ENCODE measurements at regions not wholly inside any gene's neighbourhood (a gene's known extent, or its start where the extent isn't known, plus 50 kb on each side); places are given as distances from the start of the nearest gene placed in this dataset.
"Not testable (repeated sequence)": the region's sequence is repeated elsewhere in the genome, so short reads cannot be mapped to it uniquely, and the experiment has no call there.

DNA sequence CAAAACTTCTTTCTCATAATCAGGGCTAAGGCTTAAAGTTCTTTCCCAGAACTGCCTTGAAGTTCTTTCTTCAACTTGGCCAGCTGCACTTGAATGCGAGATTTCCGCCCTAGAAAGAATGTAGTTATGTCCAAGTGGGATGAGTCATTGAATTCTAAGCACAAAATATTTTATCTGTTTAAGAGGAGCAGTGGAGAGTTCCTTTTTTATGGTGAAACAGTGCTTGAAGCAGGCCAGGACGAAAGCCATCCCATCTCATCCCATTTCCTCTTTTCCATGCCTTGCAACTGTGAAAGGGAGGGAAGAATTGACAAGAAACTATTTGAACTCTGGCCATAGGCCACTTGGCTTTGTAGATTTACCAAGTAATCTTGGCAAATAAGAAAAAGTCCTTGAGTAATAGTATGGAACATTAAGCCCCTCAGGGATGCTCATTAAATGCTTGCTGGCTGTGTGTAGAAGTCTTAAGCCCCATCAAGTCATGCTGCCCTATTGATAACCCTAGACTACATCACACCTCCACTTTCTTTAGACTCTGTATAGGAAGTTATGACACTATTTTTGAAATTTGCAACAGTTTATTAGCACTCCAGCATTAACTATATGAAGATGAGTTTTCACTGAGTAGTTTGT is 174.5 kb downstream of the KCTD12 start:
- DNase-seq = peak; percentile 73 to 91 (median 82)

DNA sequence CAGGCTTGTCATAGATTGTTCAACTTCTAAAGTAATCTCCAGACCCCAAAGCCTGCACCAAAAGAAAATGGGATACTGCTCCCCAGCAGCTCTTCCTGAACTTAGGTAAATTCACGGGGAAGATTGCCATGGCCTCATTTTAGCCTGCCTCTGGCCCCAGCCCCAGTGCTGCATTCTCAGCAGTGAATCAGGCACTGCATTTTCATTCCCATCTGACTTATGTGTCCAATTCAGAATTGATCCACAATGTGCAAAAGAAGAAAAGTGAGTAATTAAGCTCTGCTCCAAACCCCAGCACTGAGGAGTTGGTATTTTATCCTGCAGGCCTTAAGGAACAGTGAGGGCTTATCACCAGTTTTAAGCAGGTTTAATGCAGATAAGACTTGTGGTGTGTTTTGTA is 176.4 kb downstream of the KCTD12 start:
- DNase-seq = no peak

DNA sequence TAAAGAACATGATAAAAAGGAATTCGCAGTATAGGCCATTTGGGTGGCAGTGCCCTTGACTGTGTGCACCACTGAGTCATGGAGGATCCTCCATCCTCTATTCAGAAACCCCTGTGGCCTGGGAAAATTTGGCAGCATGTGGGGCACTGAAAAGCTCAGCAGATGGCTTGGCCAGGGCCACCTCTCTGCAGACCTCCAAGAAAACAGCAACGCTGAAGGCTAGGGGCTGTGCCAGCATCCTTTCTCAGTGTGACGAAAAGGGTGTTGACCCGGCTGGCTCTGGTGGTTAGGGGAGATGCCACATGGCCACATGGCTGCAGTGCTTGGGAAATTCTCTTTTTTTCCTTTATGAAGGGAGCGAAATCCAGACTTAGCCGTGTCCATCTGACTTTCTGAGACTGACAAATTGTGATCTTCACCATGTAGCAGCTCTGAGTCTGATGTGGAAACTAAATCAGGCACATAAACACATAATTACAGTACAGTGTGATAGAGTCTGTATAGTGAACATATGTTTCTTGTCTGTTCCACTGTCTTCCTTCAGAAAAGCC is 178.0 kb downstream of the KCTD12 start:
- DNase-seq = no peak

DNA sequence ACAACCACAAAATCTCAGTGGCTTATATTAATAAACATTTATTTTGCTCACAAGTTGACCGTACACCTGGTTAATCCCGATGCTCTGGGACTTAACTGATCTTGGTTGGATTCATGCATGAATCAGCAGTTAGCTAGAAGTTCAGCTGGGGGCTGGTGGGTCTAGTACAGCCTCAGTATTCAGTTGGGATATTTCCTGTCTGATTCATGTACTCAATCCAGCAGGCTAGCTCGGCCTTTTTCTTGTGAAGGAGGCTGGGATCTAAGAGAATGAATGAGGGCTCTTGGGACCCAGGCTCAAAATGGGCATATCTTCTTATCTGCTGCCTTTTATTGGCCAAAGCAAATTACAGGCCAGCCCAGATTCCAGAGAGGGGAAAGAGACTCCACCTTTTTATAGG is 178.8 kb downstream of the KCTD12 start:
- DNase-seq = no peak

DNA sequence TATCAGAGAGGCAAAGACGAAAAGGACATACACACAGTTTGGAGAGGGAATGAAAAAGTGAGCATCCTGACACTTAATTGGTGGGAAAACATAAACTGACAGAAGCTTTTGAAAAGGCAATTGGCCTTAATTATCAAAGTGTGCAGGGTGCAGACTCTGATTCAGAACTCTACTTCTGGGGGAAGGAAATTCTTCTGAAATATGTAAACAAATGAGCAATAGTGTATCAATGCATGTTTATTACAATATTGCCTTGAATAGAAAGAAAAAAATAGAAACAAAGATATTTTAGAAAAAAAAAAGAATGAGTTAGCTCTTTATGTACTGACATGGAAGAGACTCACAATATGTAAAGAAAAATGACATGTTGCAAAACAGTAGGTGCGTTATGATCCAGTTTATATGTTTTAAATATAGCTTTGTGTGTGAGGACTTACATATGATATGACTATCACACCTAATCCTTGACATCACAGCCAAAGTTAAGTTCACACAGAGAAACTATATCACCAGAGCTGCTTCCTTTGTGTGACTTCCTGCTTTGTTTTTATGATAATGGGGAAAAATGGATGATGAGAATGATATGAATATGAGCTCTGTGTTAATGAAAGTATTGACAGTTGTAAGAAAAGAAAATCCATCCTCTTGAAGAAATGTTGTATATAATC is 182.4 kb downstream of the KCTD12 start:
- no peak for DNase-seq

DNA sequence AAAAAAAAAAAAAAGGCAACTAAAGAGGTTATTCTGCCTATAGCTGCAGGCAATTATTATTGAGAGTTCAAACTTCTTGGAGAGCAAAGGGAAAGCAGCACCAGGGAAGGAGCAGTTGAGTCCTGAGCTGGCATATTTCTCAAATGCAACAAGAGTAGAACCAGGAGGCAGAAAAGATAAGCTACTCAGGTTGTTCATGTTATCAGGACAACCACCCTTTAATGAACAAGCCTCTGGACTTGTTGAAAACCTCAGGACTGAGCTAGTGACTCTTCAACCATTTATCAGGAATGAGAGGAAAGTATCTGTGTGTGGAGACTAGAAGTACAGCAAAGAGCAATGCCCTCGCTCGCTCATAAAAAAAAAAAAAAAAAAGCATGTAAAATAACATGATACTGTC is 183.0 kb downstream of the KCTD12 start:
- no peak for DNase-seq

DNA sequence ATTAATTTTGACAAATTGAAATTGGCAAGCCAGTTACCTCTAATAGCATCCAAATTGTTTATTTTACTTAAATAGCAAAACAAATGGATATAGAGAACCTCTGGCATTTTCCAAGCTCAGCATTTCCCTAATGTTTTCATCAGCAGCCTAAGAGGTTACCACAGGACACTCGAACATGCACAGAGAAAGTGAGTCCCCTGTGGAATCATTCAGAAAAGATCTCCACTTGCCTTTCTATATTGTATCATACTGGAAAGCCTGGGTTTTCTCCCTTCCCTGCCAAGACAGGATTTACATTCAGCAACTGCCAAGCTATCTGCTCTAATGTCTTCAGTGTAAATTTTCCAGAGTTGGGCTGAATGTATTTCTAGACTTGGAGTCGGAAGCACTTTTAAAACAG is 188.9 kb downstream of the KCTD12 start:
- DNase-seq = peak in 2 of 4 experiments; percentile 26 to 30

DNA sequence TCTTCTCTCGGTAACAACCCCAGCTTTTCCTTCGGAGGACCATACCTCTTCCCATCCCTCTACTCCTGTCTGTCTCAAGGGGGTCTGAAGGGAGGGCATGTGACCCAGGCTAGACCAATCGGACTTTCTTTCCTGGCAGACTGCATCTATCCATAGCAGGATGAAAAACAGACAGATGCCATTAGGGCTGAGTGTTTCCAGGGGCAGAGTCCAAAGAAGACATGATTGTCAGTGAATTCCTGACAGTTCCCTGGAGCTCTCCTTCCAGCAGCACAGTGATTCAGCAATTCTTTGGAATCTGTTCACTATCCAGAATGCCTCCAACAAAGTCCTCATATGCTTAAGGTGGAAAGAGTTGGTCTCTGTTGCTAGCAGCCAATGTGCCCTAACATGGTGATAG is 189.8 kb downstream of the KCTD12 start:
- no peak for DNase-seq

DNA sequence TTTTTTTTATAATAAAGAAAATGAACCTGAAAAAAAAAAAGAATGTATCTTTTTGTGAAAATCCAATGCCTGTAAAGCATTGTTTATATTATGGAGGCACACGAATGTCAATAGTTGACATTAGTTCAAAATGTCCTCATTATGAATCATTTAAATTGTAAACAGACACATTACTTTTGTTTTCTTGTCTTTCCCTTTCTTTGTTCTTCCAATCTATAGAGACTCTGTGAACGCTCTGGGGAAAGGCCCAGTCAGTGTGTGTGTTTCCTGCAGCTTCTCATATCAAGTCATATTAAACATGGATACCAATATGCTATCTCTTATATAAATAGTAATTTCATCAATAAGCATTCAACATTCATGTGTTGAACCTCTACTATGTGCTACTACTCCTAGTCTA is 193.1 kb downstream of the KCTD12 start:
- DNase-seq = no peak

DNA sequence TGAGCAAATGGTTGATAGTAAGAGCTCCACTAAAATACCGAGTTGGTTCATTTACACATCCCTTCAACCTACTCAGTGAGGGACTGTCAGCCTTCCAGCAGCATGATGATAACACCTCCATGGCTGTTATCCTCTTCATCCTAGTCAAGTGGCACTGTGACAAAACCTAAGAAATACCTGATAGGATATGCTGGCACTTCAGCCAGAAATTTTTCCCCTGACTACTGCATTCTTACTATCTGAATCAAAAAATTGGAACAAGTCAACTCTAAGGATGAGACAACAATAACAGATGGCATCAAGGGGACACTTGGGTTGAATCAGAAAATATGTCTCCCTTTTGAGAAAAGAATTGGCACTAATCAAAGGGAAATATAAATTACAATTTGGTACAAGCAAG is 193.9 kb downstream of the KCTD12 start:
- DNase-seq = no peak

DNA sequence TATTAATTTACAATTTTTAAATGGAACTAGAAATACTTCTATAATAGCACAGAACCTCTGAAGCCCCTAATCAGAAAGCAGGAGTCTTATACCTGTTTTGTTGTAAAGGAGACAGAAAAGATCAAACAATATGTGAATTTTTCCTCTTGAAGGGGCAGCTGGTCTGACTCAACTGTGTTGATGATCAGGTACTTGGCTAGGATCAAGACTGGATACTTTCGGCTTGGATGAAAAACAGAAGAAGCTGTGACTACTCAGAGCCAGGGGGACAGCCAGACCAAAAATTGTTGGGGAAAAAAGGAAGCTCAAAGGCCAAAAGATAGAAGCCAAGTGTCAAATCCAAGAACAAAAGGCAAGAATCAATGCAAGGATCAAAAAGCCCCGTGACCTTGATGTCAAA is 195.6 kb downstream of the KCTD12 start:
- no peak for DNase-seq

DNA sequence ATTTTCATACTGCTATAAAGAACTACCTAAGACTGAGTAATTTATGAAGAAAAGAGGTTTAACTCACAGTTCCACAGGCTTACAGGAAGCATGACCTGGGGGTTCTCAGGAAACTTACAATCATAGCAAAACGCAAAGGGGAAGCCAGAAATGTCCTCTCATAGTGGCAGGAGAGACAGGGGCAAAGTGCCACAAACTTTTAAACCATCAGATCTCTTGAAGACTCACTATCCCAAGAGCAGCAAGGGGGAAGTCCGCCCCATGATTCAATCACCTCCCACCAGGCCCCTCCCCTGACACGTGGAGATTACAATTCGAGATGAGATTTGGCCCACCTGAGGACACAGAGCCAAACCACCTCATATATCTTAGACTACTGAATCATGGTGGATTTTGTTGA is 198.7 kb downstream of the KCTD12 start:
- DNase-seq = peak in 3 of 4 experiments; percentile 32 to 51 (median 37)

DNA sequence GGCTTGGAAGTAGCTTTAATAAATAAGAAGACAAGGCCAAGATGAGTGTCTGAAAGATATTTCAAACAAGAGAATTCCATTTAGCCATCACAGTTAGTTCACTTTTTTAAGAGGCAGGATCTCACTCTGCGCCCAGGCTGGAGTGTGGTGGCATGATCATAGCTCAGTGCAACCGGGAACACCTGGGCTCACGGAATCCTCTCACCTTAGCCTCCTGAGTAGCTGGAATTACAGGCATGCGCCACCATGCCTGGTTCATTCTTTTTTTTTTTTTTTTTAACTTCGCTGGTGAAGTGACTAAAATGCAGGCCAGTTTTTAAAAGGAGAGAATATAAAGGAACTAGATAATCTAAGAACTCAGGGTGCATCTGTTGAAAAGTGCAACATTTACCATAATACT is 200.3 kb downstream of the KCTD12 start:
- no peak for DNase-seq

DNA sequence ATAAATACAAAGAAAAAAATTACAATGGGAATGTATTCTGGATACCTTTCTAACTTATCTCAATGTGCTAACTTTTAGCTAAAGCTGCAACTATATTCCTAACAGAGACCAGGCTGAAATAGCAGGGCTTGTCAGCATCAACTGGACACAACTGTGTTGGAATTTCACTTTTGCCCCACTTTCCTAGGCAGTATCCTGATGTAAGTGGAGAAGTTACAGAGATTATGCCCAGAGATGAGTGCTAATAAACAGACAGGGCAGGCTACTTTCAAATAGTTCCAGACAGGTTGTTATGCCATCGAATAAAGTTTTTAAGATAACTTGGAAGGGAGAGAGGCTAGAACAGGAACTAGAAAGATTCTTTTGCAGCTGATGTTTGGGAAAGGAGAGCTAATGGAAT is 201.9 kb downstream of the KCTD12 start:
- DNase-seq = no peak

DNA sequence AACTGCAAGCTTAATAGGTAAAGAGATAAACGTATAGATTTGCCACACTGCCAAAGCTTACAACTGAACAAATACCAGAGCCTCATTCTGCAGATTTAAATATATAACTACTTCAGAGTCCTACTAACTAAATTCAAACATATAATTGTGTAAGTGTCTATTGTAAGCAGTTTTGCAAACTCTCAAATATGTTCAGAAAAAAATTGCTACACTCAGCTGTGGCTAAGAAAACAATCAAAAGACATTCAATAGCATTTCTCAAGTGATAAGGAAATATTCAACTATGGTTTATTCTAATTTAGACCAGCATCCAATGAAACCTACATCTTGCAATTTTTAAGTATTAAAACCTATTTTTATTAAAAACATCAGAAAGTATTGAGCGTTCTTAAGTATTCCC is 202.4 kb downstream of the KCTD12 start:
- no peak for DNase-seq

DNA sequence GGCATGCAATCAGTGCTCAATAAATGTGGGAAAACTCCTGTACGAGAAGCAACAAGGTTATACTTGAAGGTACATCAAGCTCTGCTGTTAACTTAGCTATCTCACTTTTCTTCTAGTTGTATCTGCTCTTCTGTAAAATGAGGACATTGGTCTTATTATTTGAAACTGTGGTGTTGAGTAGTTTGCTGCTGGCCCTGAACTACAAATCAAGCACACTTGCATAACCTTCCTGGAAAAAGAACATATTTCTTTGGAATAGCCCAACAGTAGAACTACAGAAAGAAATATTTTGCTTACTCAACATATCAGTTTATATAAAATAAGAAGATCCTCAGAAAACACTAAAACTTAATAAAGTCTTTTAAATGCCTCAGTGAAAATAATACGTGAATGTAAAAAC is 203.0 kb downstream of the KCTD12 start:
- DNase-seq = no peak

DNA sequence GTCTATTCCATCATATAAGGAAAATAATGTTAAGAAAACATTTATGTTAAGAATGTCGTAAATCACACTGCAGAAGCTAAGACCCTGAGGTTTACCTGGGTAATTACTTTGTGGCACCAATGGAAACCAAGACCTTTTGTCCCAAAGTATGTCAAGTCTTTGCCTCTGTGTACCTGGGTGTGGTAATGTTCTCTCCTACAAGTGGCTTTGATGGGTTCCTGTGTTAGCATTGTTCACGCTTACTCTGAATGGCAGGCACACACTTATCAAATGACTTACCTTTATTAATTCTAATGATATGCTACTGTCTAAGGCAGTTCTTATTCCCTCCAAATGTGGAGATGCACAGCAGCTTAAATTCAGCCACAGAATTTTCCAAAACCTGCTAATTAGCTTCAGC is 206.1 kb downstream of the KCTD12 start:
- DNase-seq = no peak

DNA sequence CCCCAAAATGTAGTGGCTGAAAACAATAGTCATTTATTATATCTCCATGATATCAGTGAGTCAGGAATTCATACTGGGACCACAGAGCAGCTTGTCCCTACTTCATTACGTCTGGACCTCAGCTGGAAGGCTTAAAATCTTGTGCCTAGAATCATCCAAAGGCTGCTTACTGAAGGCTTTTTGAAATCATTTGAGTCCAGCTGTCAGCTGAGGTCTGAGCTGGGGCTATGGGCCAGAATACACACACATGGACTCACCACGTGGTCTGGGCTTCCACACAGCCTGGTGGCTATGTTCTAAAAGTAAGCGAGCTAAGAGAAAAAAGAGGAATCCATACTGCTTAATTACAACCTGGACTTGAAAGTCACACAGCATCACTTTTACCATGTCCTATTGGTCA is 209.2 kb downstream of the KCTD12 start:
- DNase-seq = no peak

DNA sequence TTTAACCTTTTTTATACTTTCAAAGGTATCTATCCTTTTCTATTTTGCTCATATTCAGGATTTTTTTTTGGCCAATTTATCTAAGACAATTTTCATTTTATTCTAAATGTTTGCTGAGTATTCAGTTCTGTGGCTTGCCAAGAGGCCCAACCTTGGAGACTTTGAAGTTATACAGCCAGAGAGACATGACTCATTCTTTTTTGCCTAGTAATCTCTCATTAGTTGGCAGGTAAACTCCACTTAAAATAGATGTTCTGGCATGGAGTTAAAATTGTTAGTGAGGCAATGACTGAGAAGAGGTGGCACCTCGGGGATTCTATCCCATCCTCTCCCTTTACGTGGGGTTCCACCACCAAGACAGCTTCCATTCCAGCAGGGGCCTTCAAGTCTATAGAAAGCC is 213.8 kb downstream of the KCTD12 start:
- DNase-seq = no peak

DNA sequence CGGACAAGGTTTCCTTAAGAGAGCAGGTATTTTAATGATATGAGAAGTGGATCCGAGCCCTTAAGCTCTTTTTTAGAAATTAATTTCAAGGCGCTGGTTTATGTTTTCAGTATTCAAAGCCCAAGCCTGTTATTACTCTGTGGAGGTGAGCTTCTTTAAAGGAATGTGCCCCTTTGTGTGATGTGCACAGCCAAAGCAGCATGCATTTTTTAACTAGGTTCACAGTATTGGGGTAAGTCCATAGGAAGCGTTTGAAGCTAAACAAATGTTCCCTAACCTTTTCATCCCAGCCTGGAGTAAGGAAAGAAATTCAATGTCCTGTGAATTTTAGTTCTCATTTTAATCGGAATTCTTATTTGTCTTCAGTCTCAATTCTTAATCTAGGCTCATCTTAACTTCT is 217.5 kb downstream of the KCTD12 start:
- no peak for DNase-seq

DNA sequence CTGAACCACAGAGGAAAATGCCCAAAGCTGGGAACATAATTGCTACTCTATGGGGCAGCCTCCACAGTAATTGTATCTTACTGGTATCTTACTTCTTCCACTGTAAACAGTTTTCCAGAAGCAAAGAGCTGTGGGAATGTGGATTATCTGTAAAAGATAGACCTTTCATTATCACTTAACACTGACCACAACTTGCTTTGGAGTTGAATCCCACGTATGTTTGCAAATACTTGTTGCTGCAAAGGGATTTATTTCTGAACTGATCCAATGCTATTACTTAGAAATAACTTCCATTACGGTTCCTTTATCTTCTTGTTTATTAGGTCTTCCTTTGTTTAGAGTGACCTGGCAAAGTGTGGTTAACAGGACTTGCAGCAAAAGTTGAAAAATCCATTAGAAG is 218.1 kb downstream of the KCTD12 start:
- DNase-seq = no peak

DNA sequence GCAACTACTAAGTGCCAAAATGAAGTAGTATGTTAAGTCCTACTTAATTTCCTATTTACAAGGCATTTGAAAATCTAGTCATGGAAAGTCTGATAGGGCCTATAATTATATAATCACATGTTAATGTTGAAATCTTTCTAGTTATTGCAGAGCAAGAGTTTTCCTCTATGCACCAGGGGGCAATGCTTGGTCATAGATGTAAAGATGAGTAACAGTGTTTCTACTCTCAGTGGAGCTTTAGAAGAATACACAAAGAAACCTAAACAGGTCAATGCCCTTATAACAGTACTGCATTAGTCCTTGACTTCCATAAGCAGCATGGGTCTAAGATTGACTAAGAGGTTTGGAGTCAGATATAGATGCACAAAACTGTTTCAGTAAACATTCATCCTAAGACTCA is 218.7 kb downstream of the KCTD12 start:
- DNase-seq = peak; percentile 56 to 80 (median 69)

DNA sequence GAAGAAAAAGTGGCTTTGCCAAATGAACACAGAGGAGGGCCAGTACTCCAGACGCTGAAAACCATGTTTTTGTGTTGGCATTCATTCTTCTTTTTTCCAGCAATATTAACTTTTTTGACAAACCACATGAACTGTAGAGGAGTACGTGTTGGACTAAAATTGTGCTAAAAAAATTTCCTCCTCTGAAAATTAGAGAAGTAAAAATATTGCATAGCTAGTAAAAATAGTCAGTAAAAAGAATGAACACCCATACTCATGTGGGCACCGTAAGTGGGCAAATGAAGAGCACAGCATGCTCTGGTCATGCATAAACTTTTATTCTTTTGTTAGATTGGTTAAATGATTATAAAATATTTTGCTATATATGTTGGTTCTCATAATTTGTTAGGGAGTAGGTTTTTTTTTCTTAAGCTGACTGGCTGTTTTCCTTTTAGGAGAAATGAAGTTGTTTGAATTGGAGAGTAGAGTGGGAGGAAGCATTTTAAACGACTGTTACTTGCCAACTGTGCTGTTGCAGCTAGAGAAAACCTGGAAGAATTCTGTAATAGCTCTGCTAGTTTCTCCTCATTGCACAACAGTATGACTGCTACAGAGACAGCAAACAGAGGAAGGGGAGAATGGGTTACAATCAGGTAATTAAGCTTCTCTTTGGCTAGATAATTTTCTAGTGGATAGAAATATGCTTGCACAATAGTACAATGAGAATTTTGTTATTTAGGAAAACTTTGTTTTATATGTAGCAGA is 222.4 kb downstream of the KCTD12 start:
- peak; percentile 11 to 75 (median 54) for DNase-seq

DNA sequence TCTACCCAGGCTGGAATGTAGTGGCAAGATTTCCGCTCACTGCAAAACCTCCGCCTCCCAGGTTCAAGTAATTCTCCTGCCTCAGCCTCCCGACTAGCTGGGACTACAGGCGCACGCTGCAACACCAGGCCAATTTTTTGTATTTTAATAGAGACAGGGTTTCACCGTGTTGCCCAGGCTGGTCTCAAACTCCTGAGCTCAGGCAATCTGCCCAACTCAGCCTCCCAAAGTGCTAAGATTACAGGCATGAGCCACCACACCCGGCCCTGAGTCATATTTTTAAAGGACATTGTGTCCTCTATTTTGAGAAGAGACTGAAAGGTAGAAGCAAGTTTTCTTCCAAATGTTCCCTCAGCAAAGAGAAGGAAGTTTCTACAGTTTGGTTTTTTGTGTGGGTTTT is 227.1 kb downstream of the KCTD12 start:
- not testable (repeated sequence) for DNase-seq

Measured in suppressor macrophage (primary cell).